ENCODE measurements at regions not wholly inside any gene's neighbourhood (a gene's known extent, or its start where the extent isn't known, plus 50 kb on each side); places are given as distances from the start of the nearest gene placed in this dataset.

- POLR2A ChIA-PET (ENCODE audit: unreplicated experiment): no interaction called here
- Histone ChIP-seq H3K4me3 (ENCODE audit: insufficient read depth, low read depth, low read length) (no peak overlapping the region), H2AK9ac (replicated peaks; ENCODE audit: low read depth, low read length, poor library complexity) (no peak overlapping the region), H3K4me1 (ENCODE audit: control insufficient read depth, insufficient read depth, low read length) (no peaks in the 10 kb centered on the region), H2BK15ac (ENCODE audit: low read depth, low read length) (no peak overlapping the region), H2BK5ac (ENCODE audit: low read depth, low read length, poor library complexity, severe bottlenecking) (no peak overlapping the region), H3K79me1 (ENCODE audit: low read depth in 1 of 2, low read length in 2 of 2) (no peaks in the 10 kb centered on the region), H3K56ac (ENCODE audit: extremely low read depth, insufficient read depth, low read length) (no peak overlapping the region), H4K8ac (ENCODE audit: low read depth in 2 of 2, low read length in 2 of 2) (no peak overlapping the region), H3K9me3 (ENCODE audit: control insufficient read depth, insufficient read depth, low read length) (no peaks in the 10 kb centered on the region), H4K5ac (ENCODE audit: low read depth, low read length) (no peak overlapping the region), H2BK120ac (ENCODE audit: low read depth, low read length) (no peak overlapping the region), H3K14ac (replicated peaks; ENCODE audit: low read depth, low read length) (no peak overlapping the region), H2AFZ (replicated peaks; ENCODE audit: low read length, poor library complexity) (no peak overlapping the region), H4K91ac (ENCODE audit: insufficient read depth, low read depth, low read length) (no peak overlapping the region), H3K27ac (ENCODE audit: insufficient read depth, low read length) (no peak overlapping the region), H3K4ac (ENCODE audit: low read depth, low read length) (no peak overlapping the region), H3K9ac (ENCODE audit: low read depth, low read length) (no peak overlapping the region), H2BK20ac (ENCODE audit: low read depth, low read length) (no peak overlapping the region), H4K20me1 (ENCODE audit: insufficient read depth, low read length) (no peaks in the 10 kb centered on the region), H3K36me3 (ENCODE audit: control insufficient read depth, insufficient read depth, low read length) (no peaks in the 10 kb centered on the region), H3K9me1 (ENCODE audit: insufficient read depth, low read length) (no peaks in the 10 kb centered on the region), H3K23ac (ENCODE audit: low read depth, low read length) (no peak overlapping the region), H3K27me3 (ENCODE audit: control insufficient read depth, insufficient read depth, low read length) (no peaks in the 10 kb centered on the region), H3K18ac (ENCODE audit: low read depth, low read length) (no peak overlapping the region), H3K4me2 (ENCODE audit: low read depth, low read length) (no peak overlapping the region), H2AK5ac (ENCODE audit: low read depth, low read length) (no peak overlapping the region)
- no peak for ATAC-seq (ENCODE audit: low read depth)
- dilution Hi-C loops (cut with HindIII; ENCODE audit: low sequenced_read_pairs, unreplicated experiment) (no loop called here), in situ Hi-C loops (cut with MboI; ENCODE audit: low sequenced_read_pairs) (loop anchor here (25.0 kb wide), 1 partner anchor 731 kb away; no protein-coding TSS in a partner anchor), intact Hi-C loops (cut with micrococcal nuclease) (loop anchor here (10.0 kb wide), 1 partner anchor 453 kb away; no protein-coding TSS in a partner anchor)
- TF ChIP-seq POLR2A (IDR thresholded peaks at IDR 0.05; ENCODE audit: low read depth, low read length) (no peak), USF2 (IDR thresholded peaks at IDR 0.05; ENCODE audit: low read depth, low read length) (no peak), ELK1 (IDR thresholded peaks at IDR 0.05; ENCODE audit: borderline replicate concordance, low read depth, low read length) (no peak), FOS (IDR thresholded peaks at IDR 0.05; ENCODE audit: low read depth, low read length) (no peak), CEBPB (IDR thresholded peaks at IDR 0.05; ENCODE audit: low read depth, low read length) (no peak)
- DNase-seq: no peak
- WGBS, 2 experiments (ENCODE audit: extremely low coverage in 2 of 2, insufficient read length in 1 of 2): no CpG with 5 or more reads among the region's 2 CpGs
- BruUV-seq (replicated peaks): no TSS peak
- CTCF ChIA-PET: no interaction called here
These were observed 221.6 kb downstream of the STK31 start for GRCh38 chr7:23931633-23932032.

Measured in IMR-90 (cell line).